ENCODE measurements at regions not wholly inside any gene's neighbourhood (a gene's known extent, or its start where the extent isn't known, plus 50 kb on each side); places are given as distances from the start of the nearest gene placed in this dataset.
A peak's percentile ranks its signal among the peaks of the same experiment; 100 is the strongest.

DNA sequence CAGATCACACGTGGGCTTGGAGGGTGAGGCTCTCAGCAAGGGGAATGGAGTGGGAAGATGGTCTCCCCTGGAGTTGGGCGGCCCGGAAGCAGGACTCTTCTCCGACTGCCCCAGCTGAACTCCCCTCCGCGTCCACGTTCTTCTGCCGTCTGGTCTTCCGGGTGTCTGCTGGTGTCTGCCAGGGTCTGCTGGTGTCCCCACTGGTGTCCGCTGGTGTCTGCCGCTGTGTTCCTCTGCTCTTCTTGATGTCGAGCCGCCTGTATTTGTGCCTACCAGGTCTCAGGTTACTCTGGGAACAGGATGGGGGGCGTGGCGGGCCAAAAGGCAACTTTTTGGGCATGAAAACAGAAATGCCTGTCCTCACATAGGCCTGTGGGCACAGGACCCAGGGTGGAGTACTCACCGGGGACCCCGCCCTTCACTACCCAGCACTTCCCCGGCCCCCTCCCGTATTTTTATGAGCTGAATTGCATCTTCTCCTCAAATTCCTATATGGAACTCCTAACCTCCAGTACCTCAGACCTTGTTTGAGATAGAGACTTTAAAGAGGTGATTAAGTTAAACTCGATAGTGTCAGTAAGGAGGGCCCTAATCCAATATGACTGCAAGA lies 675.4 kb downstream of the SEMA5A start:
- DNase-seq: no peak

GRCh38 chr5:8870959-8871355 lies 674.9 kb downstream of the SEMA5A start:
- DNase-seq: no peak

GRCh38 chr5:8871446-8871845 lies 674.4 kb downstream of the SEMA5A start:
- DNase-seq: no peak

DNA sequence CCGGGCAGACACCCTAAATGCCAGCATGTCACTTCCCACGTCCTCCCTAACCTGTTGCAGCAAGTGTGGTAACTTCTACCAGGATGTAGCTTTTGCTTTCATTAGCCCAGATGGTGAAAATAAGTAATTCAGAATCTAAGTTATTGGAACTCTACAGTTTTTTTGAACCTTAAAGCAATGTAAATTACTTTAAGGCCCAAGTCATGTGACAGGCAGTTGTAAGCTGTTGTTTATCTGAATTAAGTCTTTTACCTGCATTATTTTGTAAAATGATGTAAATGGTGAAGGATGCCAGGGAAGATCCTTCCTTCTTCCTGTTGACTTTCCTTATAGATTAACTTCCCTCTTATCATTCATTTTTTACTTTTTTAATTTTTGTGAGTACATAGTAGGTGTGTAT lies 670.2 kb downstream of the SEMA5A start:
- no peak for DNase-seq

DNA sequence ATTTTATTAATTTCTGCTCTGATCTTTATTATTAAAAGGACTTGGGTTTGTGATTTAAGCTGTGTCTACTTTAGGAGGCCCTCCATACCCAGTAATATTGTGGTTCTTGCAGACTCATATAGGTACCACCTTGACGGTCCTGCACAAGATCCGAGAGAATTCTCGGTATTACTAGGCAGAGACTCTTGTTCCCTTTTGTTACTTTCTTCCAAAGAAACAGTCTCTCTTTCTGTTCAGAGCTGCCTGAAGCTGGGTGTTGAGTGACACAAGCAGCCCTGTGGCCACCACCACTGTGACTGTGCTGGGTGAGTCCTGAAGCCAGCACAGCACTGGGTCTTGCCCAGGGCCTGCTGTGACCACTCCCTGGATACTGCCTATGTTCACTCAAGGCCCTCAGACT lies 666.6 kb downstream of the SEMA5A start:
- DNase-seq: no peak

GRCh38 chr5:8884029-8884428 lies 661.8 kb downstream of the SEMA5A start:
- DNase-seq: no peak

GRCh38 chr5:8892926-8893325 lies 652.9 kb downstream of the SEMA5A start:
- no peak for DNase-seq

GRCh38 chr5:8894031-8894430 lies 651.8 kb downstream of the SEMA5A start:
- DNase-seq: no peak

GRCh38 chr5:8895062-8895461 lies 650.8 kb downstream of the SEMA5A start:
- no peak for DNase-seq

GRCh38 chr5:8895599-8895998 lies 650.3 kb downstream of the SEMA5A start:
- DNase-seq: no peak

DNA sequence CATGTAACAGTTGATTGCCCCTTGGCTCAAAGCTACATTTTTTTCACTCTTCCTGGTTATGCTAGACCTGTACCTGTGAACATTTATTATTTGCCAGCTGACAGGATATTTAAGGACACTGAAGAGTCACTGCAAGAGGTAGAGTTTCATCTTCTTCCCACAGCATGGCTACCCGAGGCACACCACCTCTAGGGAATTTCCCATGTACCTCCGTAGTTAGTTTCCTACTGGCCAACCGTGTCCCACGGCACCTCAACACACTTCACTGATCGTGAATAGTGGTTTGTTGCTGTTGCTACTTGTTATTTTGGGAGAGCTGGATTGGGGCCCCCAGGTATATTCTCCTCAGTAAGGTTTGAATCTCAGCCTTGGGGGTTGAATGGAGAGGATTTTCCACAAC lies 648.6 kb downstream of the SEMA5A start:
- no peak for DNase-seq

- no peak for DNase-seq
Observed at GRCh38 chr5:8905021-8905420, 640.9 kb downstream of the SEMA5A start.

- no peak for DNase-seq
Observed at GRCh38 chr5:8906303-8906967, 639.4 kb downstream of the SEMA5A start.

- no peak for DNase-seq
Observed at GRCh38 chr5:8907168-8907868, 638.6 kb downstream of the SEMA5A start.

- peak in 1 of 2 donors; percentile 41 for DNase-seq
Observed at GRCh38 chr5:8908055-8908683, 637.7 kb downstream of the SEMA5A start.

- no peak for DNase-seq
Observed at GRCh38 chr5:8912106-8912505, 633.8 kb downstream of the SEMA5A start.

GRCh38 chr5:8913522-8913921 lies 632.4 kb downstream of the SEMA5A start:
- no peak for DNase-seq

GRCh38 chr5:8919096-8919495 lies 626.8 kb downstream of the SEMA5A start:
- no peak for DNase-seq

- DNase-seq: no peak
Observed at GRCh38 chr5:8923526-8923925, 622.3 kb downstream of the SEMA5A start.

DNA sequence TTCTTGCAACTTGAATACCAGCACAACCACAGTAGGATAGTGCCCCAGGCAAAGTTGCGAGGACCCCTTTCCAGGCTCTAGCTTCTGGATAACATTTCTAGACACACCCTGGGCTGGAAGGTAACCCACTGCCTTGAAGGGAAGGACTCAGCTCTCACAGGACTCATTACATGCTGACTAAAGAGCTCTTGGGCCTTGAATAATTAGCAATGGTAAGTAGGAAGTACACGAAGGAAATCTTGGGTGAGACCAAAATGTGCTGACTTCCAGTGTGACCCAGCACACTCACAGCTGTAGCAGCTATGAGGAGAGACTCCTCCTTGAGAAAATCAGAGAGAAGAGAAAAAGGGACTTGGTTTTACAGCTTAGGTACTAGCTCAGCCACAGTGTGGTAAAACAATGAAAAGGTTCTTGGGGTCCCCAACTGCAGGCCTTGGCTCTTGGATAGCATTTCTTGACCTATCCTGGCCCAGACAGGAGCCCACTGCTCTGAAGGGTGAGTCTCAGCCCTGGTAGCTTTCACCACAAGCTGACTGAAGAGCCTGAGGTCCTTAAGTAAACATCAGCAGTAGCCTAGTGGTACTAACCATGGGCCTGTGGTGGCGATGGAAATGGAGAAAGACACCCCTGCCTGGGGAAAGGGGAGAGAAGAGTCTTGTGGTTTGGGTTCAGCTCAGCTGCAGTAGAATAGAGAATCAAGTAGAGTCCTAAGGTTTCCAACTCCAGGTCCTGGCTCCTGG lies 621.7 kb downstream of the SEMA5A start:
- no peak for DNase-seq

DNA sequence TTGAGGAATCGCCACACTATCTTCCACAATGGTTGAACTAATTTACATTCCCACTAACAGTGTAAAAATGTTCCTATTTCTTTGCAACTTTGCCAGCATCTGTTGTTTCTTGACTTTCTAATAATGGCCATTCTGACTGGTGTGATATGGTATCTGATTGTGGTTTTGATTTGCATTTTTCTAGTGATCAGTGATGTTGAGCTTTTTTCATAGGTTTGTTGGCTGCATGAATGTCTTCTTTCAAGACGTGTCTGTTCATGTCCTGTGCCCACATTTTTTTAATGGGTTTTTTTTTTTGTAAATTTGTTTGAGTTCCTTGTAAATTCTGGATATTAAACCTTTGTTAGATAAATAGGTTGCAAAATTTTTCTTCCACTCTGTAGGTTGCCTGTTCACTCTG lies 615.9 kb downstream of the SEMA5A start:
- DNase-seq: no peak

GRCh38 chr5:8934455-8934854 lies 611.4 kb downstream of the SEMA5A start:
- DNase-seq: no peak

DNA sequence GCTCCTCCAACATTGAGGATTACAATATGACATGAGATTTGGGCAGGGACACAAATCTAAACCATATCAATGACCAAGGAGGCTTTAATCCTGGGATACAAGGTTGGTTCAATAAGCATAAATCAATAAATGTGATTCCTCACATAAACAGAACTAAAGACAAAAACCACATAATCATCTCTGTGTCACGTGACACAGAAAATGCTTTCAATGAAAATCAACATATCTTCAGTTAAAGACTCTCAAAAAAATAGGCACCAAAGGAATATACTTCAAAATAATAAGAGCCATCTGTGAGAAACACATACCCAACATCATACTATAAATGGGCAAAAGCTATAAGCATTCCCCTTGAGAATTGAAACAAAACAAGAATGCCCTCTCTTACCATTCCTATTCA lies 604.9 kb downstream of the SEMA5A start:
- DNase-seq: no peak
